Transverse colon (tissue), 4 donors: ENCODE measurements at regions not wholly inside any gene's neighbourhood (a gene's known extent, or its start where the extent isn't known, plus 50 kb on each side); places are given as distances from the start of the nearest gene placed in this dataset.

Experiments
- EP300 ChIP-seq: sonication (generic); formaldehyde crosslinking; IDR thresholded peaks from one replicate; pipeline ENCODE4 v1.6.1; 2017; ENCODE audit warnings: antibody characterized with exemption, low read depth
- POLR2AphosphoS5 ChIP-seq, 3 donors: sonication (generic); formaldehyde crosslinking; IDR thresholded peaks; one replicate each; pipeline ENCODE4 v1.6.1; 2016; ENCODE audit warnings: antibody characterized with exemption in 3 of 3
- TF ChIP-seq, protein P1 (sequence below), 5 experiments: fragments of 200-600 bp in 3 of 5; fragments of 450-650 bp in 2 of 5; sonication (generic) in 3 of 5; IDR thresholded peaks; 1 replicate in 2 of 5; 2 replicates in 3 of 5; pipeline ENCODE4 v1.5.1; 2016 to 2017; ENCODE audit warnings: antibody characterized with exemption in 5 of 5, inconsistent platforms in 3 of 5, mild to moderate bottlenecking in 2 of 5, moderate library complexity in 1 of 5

- TF ChIP-seq, protein P1, sequence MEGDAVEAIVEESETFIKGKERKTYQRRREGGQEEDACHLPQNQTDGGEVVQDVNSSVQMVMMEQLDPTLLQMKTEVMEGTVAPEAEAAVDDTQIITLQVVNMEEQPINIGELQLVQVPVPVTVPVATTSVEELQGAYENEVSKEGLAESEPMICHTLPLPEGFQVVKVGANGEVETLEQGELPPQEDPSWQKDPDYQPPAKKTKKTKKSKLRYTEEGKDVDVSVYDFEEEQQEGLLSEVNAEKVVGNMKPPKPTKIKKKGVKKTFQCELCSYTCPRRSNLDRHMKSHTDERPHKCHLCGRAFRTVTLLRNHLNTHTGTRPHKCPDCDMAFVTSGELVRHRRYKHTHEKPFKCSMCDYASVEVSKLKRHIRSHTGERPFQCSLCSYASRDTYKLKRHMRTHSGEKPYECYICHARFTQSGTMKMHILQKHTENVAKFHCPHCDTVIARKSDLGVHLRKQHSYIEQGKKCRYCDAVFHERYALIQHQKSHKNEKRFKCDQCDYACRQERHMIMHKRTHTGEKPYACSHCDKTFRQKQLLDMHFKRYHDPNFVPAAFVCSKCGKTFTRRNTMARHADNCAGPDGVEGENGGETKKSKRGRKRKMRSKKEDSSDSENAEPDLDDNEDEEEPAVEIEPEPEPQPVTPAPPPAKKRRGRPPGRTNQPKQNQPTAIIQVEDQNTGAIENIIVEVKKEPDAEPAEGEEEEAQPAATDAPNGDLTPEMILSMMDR (IDR thresholded peaks at IDR 0.05), result no peak
- no peak for TF ChIP-seq EP300
- TF ChIP-seq POLR2AphosphoS5 (IDR thresholded peaks at IDR 0.05), result no peak
Observed at GRCh38 chrX:35076061-35076460, 133.5 kb downstream of the FAM47B start.
